HL-60 (cell line): ENCODE measurements at regions not wholly inside any gene's neighbourhood (a gene's known extent, or its start where the extent isn't known, plus 50 kb on each side); places are given as distances from the start of the nearest gene placed in this dataset.

ENCODE experiments used
- DNase-seq, 2 experiments: peaks; one replicate each; pipeline ENCODE4 v3.0.0-alpha.2; 2010 to 2020; ENCODE audit warnings: low read depth in 1 of 2, low spot score in 1 of 2
- H3K27ac ChIP-seq: fragments of 250-450 bp; sonication (Bioruptor Pico); replicated peaks from 2 replicates; pipeline ENCODE4 v1.5.1; 2020; ENCODE audit warnings: mild to moderate bottlenecking, moderate library complexity
- H3K27me3 ChIP-seq: fragments of 250-450 bp; sonication (Bioruptor Pico); 2 replicates; pipeline ENCODE4 v1.5.1; 2021; ENCODE audit warnings: mild to moderate bottlenecking, moderate library complexity; ENCODE audit not compliant: insufficient read depth, poor library complexity, severe bottlenecking
- H3K4me3 ChIP-seq: replicated peaks from 2 replicates; pipeline ENCODE4 v1.5.1; 2011; ENCODE audit warnings: mild to moderate bottlenecking, control low read depth, low read length; ENCODE audit not compliant: insufficient read depth
- CTCF ChIP-seq: IDR thresholded peaks from one replicate; pipeline ENCODE4 v1.5.1; 2011; ENCODE audit warnings: low read length, control low read depth, inconsistent platforms; ENCODE audit not compliant: insufficient read depth
- GABPA ChIP-seq: IDR thresholded peaks from 2 replicates; pipeline ENCODE4 v1.6.1; 2012; ENCODE audit warnings: low read depth
- POLR2AphosphoS5 ChIP-seq: IDR thresholded peaks from 2 replicates; pipeline ENCODE4 v1.6.1; 2012; ENCODE audit warnings: low read depth
- REST ChIP-seq: IDR thresholded peaks from 2 replicates; pipeline ENCODE4 v1.6.1; 2012; ENCODE audit warnings: low read depth; ENCODE audit not compliant: insufficient replicate concordance
- SPI1 ChIP-seq: IDR thresholded peaks from 2 replicates; pipeline ENCODE4 v1.6.1; 2012; ENCODE audit warnings: low read depth, mild to moderate bottlenecking, borderline replicate concordance

GRCh38 chr3:174376346-174376745, 482.8 kb upstream of the NAALADL2 start:
- TF ChIP-seq GABPA = no peak
- no peak for TF ChIP-seq CTCF
- no peak for TF ChIP-seq POLR2AphosphoS5
- no peak for TF ChIP-seq SPI1
- no peak for TF ChIP-seq REST
- Histone ChIP-seq H3K27ac (no peak overlapping the region), H3K27me3 (no peaks in the 10 kb centered on the region), H3K4me3 (no peak overlapping the region)
- no peak for DNase-seq

GRCh38 chr3:174377096-174377495, 482.0 kb upstream of the NAALADL2 start:
- no peak overlapping the region for H3K27ac ChIP-seq
- no peaks in the 10 kb centered on the region for H3K27me3 ChIP-seq
- no peak for DNase-seq
- no peak overlapping the region for H3K4me3 ChIP-seq
- TF ChIP-seq GABPA (no peak), POLR2AphosphoS5 (no peak), CTCF (no peak), REST (no peak), SPI1 (no peak)

- H3K27ac ChIP-seq = no peak overlapping the region
- no peak overlapping the region for H3K4me3 ChIP-seq
- no peak for DNase-seq
- TF ChIP-seq GABPA (no peak), SPI1 (no peak)
- H3K27me3 ChIP-seq = no peaks in the 10 kb centered on the region
Observed at GRCh38 chr3:174377684-174378083, 481.4 kb upstream of the NAALADL2 start.

GRCh38 chr3:174382878-174383277, 476.3 kb upstream of the NAALADL2 start:
- DNase-seq = no peak
- H3K27me3 ChIP-seq = no peaks in the 10 kb centered on the region
- no peak overlapping the region for H3K27ac ChIP-seq
- H3K4me3 ChIP-seq = no peak overlapping the region
- TF ChIP-seq GABPA = no peak
- no peak for TF ChIP-seq REST
- TF ChIP-seq CTCF = no peak
- TF ChIP-seq SPI1 = no peak
- no peak for TF ChIP-seq POLR2AphosphoS5
